ENCODE measurements at regions not wholly inside any gene's neighbourhood (a gene's known extent, or its start where the extent isn't known, plus 50 kb on each side); places are given as distances from the start of the nearest gene placed in this dataset.

DNA sequence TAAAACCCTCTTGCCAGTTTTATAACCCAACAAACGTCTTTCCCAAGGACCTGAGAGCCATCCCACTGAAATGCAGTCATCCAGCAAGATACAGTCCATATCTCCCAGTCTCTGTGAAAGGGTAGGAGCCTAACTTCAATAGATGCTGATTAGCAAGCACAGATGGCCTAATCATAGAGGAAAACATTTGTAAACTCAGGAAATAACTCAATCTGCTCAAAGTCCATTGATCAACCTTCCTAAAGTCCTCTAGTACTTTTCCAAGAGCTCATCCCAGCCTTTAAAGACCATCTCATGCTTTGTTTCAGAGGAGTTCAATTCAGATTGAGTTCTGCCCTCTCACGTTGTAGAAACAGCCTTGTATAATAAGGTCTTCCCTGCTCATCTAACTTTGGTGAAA, 324.2 kb downstream of the MRPS30 start:
- TF ChIP-seq, protein P1, sequence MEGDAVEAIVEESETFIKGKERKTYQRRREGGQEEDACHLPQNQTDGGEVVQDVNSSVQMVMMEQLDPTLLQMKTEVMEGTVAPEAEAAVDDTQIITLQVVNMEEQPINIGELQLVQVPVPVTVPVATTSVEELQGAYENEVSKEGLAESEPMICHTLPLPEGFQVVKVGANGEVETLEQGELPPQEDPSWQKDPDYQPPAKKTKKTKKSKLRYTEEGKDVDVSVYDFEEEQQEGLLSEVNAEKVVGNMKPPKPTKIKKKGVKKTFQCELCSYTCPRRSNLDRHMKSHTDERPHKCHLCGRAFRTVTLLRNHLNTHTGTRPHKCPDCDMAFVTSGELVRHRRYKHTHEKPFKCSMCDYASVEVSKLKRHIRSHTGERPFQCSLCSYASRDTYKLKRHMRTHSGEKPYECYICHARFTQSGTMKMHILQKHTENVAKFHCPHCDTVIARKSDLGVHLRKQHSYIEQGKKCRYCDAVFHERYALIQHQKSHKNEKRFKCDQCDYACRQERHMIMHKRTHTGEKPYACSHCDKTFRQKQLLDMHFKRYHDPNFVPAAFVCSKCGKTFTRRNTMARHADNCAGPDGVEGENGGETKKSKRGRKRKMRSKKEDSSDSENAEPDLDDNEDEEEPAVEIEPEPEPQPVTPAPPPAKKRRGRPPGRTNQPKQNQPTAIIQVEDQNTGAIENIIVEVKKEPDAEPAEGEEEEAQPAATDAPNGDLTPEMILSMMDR (IDR thresholded peaks at IDR 0.05; ENCODE audit: low read depth, low read length), result no peak
- no peak for TF ChIP-seq EZH2phosphoT487 (IDR thresholded peaks at IDR 0.05; ENCODE audit: low read depth)
